Esophagus squamous epithelium (tissue), 4 donors: ENCODE measurements at regions not wholly inside any gene's neighbourhood (a gene's known extent, or its start where the extent isn't known, plus 50 kb on each side); places are given as distances from the start of the nearest gene placed in this dataset.

Experiments
- CTCF ChIP-seq, 6 experiments: fragments of 450-650 bp in 4 of 6; fragments of 200-600 bp in 2 of 6; sonication (generic) in 2 of 6; IDR thresholded peaks; one replicate each; pipeline ENCODE4 v1.5.1; 2016 to 2019; ENCODE audit warnings: antibody characterized with exemption in 6 of 6, mild to moderate bottlenecking in 4 of 6, moderate library complexity in 4 of 6
- POLR2A ChIP-seq, 4 donors: fragments of 450-650 bp; IDR thresholded peaks; one replicate each; pipeline ENCODE4 v1.6.1; 2017; ENCODE audit warnings: antibody characterized with exemption in 4 of 4, mild to moderate bottlenecking in 4 of 4, moderate library complexity in 3 of 4

DNA sequence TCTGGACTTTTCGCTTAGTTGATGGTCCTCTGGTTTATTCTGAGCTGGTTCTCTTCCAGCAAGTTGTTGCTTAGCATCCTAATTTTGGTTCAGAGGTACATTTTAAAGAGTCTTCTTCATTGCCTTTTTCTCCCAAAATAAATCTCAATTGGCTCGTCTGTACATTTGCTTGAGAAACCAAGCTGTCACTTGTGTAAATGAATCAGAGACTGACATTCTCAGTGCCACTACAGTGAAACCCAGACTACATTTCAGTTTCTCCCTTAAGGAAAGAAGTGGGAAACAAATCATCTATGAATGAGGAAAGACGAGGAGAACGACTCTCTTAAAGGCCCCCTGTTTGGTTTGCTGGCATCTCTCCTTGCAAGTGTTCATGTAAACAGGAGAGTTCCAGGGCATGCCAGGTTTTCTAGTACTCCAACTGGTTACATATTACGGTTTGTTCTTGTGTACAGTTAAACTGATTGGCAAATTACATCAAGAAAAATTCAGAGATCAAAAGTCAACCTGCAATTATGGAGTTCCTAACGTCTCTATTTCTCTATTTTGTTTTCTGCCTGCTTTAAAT, 654.6 kb downstream of the SH2D4B start:
- TF ChIP-seq CTCF (IDR thresholded peaks at IDR 0.05): no peak
- TF ChIP-seq POLR2A (IDR thresholded peaks at IDR 0.05): no peak
